Endodermal cell (in vitro differentiated cells): ENCODE measurements at regions not wholly inside any gene's neighbourhood (a gene's known extent, or its start where the extent isn't known, plus 50 kb on each side); places are given as distances from the start of the nearest gene placed in this dataset.

Source experiments
- DNase-seq: peaks from one replicate; pipeline ENCODE4 v3.0.0-alpha.2; 2017
- H3K27ac ChIP-seq: 2 replicates; pipeline ENCODE4 v1.5.1; 2013; ENCODE audit warnings: mild to moderate bottlenecking, low read depth, low read length, moderate library complexity
- H3K27me3 ChIP-seq: 2 replicates; pipeline ENCODE4 v1.6.1; 2013; ENCODE audit warnings: mild to moderate bottlenecking, low read length, moderate library complexity; ENCODE audit not compliant: insufficient read depth, control insufficient read depth, poor library complexity, severe bottlenecking
- H3K36me3 ChIP-seq: 2 replicates; pipeline ENCODE4 v1.7.0; 2013; ENCODE audit warnings: mild to moderate bottlenecking, low read length, moderate library complexity; ENCODE audit not compliant: control insufficient read depth, insufficient read depth
- H3K4me1 ChIP-seq: one replicate; pipeline ENCODE4 v1.7.0; 2013; ENCODE audit warnings: low read length; ENCODE audit not compliant: control insufficient read depth, insufficient read depth
- H3K4me3 ChIP-seq: 2 replicates; pipeline ENCODE4 v1.5.1; 2013; ENCODE audit warnings: mild to moderate bottlenecking, low read length, moderate library complexity
- H3K9ac ChIP-seq: 2 replicates; pipeline ENCODE4 v1.6.1; 2013; ENCODE audit warnings: mild to moderate bottlenecking, low read length, moderate library complexity; ENCODE audit not compliant: poor library complexity, severe bottlenecking; ENCODE audit errors: extremely low read depth
- H3K9me3 ChIP-seq: 2 replicates; pipeline ENCODE4 v1.6.1; 2013; ENCODE audit warnings: mild to moderate bottlenecking, low read length, moderate library complexity; ENCODE audit not compliant: control insufficient read depth
- H3K27ac Mint-ChIP-seq: 2 replicates; pipeline ENCODE4 v1.8.0; 2020; ENCODE audit warnings: mixed read lengths
- H3K27me3 Mint-ChIP-seq: 2 replicates; pipeline ENCODE4 v1.8.0; 2021; ENCODE audit warnings: mild to moderate bottlenecking, mixed read lengths; ENCODE audit not compliant: insufficient read depth
- H3K36me3 Mint-ChIP-seq: 2 replicates; pipeline ENCODE4 v1.8.0; 2020; ENCODE audit warnings: low read depth, mixed read lengths
- H3K4me1 Mint-ChIP-seq: 2 replicates; pipeline ENCODE4 v1.8.0; 2020; ENCODE audit warnings: mixed read lengths
- H3K4me3 Mint-ChIP-seq: 2 replicates; pipeline ENCODE4 v1.8.0; 2020; ENCODE audit warnings: mild to moderate bottlenecking, moderate library complexity, mixed read lengths
- H3K9me3 Mint-ChIP-seq: 2 replicates; pipeline ENCODE4 v1.8.0; 2020; ENCODE audit warnings: mild to moderate bottlenecking, mixed read lengths
- WGBS, 2 experiments: methylation state at CpG; one replicate each; pipeline versions ENCODE4 v1.1.5 to v1.1.7; 2013; ENCODE audit warnings: missing lambda C conversion rate in 2 of 2, mixed read lengths in 1 of 2; ENCODE audit not compliant: insufficient coverage in 1 of 2, insufficient read length in 1 of 2; 5-methylcytosine and 5-hydroxymethylcytosine counted together
- TF ChIP-seq, protein P1 (sequence below): fragments of 200-600 bp; sonication (generic); conservative IDR thresholded peaks from 2 replicates; pipeline ENCODE4 v1.5.0; 2021; ENCODE audit warnings: antibody characterized with exemption, mild to moderate bottlenecking

DNA sequence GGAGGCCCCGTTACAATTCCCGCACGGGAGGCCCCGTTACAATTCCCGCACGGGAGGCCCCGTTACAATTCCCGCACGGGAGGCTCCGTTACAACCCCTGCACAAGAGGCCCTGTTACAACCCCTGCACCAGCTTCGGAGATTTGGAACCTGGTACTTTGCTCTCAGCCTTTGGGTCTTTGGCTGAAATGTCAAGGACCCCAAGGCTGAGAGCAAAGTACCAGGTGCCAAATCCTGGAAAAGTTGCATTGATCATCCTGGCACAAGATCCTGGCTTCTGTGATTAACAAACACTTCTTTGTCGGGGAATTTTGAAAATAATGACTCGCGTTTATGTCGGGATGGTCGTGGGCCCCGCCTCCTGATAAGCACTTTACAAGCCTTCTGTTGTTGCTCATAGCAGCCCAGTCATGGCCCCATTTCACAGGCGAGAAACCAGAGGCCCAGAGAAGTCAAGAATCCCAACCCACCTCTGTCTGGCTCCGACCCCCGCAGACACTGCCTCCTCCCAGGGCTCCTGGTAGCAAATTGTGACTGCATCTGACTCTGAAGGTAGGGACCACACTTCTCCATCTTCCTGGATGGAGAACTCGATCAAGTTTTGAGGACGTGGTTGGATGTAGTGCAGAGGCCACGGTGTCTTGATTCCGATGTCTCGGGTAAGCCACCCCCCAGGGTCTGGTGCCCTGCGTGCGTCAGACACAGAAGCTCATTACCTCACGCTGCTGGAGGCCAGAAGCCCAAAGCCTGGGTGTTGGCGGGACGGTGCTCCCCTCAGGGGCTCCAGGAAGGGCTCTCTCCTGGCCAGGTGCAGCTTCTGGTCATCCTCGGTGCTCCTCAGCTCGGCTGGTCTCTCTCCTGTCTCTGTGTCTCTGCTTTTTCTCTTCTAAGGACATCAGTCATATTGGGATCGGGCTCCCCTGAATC lies 60.3 kb downstream of the ADRA2C start:
- H3K4me3 Mint-ChIP-seq: no peak overlapping the region
- Histone ChIP-seq H3K9ac (no peak overlapping the region), H3K4me1 (peaks cover 7% of the 10 kb centered on the region), H3K36me3 (no peaks in the 10 kb centered on the region), H3K27me3 (peaks cover 9% of the 10 kb centered on the region), H3K4me3 (no peak overlapping the region), H3K27ac (no peak overlapping the region), H3K9me3 (no peaks in the 10 kb centered on the region)
- TF ChIP-seq, protein P1, sequence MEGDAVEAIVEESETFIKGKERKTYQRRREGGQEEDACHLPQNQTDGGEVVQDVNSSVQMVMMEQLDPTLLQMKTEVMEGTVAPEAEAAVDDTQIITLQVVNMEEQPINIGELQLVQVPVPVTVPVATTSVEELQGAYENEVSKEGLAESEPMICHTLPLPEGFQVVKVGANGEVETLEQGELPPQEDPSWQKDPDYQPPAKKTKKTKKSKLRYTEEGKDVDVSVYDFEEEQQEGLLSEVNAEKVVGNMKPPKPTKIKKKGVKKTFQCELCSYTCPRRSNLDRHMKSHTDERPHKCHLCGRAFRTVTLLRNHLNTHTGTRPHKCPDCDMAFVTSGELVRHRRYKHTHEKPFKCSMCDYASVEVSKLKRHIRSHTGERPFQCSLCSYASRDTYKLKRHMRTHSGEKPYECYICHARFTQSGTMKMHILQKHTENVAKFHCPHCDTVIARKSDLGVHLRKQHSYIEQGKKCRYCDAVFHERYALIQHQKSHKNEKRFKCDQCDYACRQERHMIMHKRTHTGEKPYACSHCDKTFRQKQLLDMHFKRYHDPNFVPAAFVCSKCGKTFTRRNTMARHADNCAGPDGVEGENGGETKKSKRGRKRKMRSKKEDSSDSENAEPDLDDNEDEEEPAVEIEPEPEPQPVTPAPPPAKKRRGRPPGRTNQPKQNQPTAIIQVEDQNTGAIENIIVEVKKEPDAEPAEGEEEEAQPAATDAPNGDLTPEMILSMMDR: no peak
- WGBS, 2 experiments: 81 to 82% methylated on average over 28 to 33 of the region's 33 CpGs
- H3K27me3 Mint-ChIP-seq: peaks cover 30% of the 10 kb centered on the region
- peaks cover 15% of the 10 kb centered on the region for H3K4me1 Mint-ChIP-seq
- DNase-seq: no peak
- H3K27ac Mint-ChIP-seq: no peak overlapping the region
- H3K36me3 Mint-ChIP-seq: no peaks in the 10 kb centered on the region
- no peaks in the 10 kb centered on the region for H3K9me3 Mint-ChIP-seq

DNA sequence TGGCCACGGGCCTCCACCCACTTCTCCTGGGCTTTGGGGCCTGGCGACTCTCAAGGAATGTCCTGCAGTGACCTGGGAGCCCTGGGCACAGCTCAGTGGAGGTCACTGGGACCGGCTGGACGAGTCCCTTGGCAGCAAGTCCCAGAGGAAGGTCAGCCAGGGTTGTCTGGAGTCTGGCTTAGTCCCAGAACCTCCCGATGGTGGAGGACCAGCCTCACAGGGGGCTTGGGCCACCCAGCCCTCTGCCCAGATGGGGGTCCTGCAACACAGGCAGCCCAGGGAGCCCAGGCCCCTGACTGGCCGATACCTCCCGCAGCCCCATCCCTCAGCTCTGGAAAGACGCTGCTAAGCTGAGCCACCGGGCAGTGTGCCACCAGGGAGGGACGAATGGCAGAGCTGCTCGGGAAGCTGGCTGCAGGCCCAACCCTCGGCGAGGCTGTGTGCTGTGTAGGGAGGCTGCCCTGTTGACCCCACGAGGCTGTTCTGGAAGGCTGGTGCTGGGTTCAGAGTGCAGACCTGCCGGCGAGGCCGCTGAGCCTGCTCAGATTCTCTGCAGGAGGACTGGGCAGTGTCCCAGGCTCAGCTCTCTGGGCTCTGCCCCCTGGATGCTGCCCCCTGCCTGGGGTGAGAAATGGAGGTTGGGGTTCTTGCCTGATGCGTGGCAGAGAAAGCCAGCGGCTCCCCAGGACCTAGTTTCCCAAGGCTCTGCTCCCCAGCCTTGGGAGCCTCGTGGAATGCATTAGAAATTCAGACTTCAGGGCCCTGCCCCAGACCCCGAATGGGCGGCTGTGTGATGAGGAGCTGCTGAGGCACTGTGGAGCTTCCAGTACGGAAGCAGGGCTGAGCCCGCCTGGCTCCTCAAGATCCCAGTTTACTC lies 61.7 kb downstream of the ADRA2C start:
- Mint-ChIP-seq H3K36me3 (no peaks in the 10 kb centered on the region), H3K27ac (no peak overlapping the region), H3K4me1 (peaks cover 8% of the 10 kb centered on the region), H3K27me3 (peaks cover 23% of the 10 kb centered on the region), H3K9me3 (no peaks in the 10 kb centered on the region), H3K4me3 (no peak overlapping the region)
- DNase-seq: peak; percentile 58
- TF ChIP-seq, protein P1: no peak
- no peaks in the 10 kb centered on the region for H3K36me3 ChIP-seq
- H3K27ac ChIP-seq: no peak overlapping the region
- H3K27me3 ChIP-seq: peaks cover 9% of the 10 kb centered on the region
- WGBS, 2 experiments: 85 to 87% methylated on average over 14 to 24 of the region's 24 CpGs
- H3K9ac ChIP-seq: no peak overlapping the region
- peaks cover 4% of the 10 kb centered on the region for H3K4me1 ChIP-seq
- no peaks in the 10 kb centered on the region for H3K9me3 ChIP-seq
- H3K4me3 ChIP-seq: no peak overlapping the region

DNA sequence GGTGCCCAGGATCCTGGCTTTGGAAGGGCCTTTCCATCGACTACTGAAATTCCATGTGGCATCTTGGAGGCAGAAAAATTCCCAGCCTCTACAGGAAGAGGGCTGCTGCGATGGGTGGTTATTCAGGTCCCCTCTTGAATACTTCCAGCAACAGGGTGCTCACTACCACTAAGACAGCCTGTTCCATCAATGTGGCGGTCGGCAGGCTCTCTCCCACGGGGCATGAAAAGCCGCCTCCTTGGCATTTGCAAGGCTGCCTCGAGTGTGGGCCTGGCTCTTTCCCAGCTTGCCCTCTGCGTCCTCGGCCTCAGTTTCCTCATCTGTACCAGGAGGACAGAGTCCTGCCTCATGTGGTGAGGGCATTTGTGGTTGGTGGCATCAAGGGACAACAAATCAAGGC lies 62.4 kb downstream of the ADRA2C start:
- 84 to 89% methylated on average over 3 to 9 of the region's 9 CpGs for WGBS, 2 experiments
- Histone ChIP-seq H3K27ac (no peak overlapping the region), H3K4me3 (no peak overlapping the region), H3K9ac (no peak overlapping the region), H3K4me1 (peaks cover 4% of the 10 kb centered on the region), H3K36me3 (no peaks in the 10 kb centered on the region), H3K27me3 (peaks cover 7% of the 10 kb centered on the region), H3K9me3 (no peaks in the 10 kb centered on the region)
- Mint-ChIP-seq H3K4me1 (peaks cover 8% of the 10 kb centered on the region), H3K9me3 (no peaks in the 10 kb centered on the region), H3K27me3 (peaks cover 20% of the 10 kb centered on the region), H3K4me3 (no peak overlapping the region), H3K27ac (no peak overlapping the region), H3K36me3 (no peaks in the 10 kb centered on the region)
- TF ChIP-seq, protein P1: no peak
- DNase-seq: no peak
